Retina (tissue), 1 donor: ENCODE measurements at regions not wholly inside any gene's neighbourhood (a gene's known extent, or its start where the extent isn't known, plus 50 kb on each side); places are given as distances from the start of the nearest gene placed in this dataset.
"Not testable (repeated sequence)": the region's sequence is repeated elsewhere in the genome, so short reads cannot be mapped to it uniquely, and the experiment has no call there.

Source experiments
- DNase-seq: peaks from one replicate; pipeline ENCODE4 v3.0.0-alpha.2; 2016

DNA sequence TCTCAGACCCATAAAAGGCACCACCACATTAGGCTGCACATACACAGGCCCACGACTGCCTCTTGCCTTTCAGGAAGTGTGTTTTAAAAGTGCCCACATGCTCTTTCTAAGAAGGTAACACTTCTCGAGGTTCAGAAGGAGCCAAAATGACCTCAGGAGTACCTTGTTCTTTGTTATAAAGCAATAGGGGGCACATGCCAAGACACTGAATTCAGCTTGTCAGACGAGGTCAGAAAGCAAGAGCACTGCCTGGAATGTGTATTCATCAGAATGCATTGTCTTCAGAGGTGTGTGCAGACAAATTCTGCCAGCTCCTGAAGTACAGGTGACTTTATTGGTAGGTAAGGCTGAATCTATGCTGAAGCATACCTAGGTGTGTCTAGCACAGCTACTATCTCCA, 114.5 kb upstream of the IRX1 start:
- no peak for DNase-seq

DNA sequence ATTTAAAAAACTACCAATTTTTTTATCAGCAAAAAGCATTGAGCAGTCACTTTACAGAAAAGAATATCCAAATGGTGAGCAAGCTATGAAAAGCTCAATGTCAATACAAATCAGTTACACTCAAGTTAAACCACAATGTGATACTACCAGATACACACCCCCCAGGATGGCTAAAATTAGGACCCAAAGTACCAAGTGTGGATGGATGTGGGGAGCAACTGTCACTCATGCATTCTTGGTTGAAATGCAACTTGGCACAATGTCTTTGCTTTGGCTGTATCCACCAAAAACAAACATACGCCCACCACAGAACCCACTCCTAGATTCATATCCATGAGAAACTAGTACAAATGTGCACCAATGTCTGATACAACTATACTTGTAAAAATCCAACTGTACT, 120.0 kb upstream of the IRX1 start:
- no peak for DNase-seq

DNA sequence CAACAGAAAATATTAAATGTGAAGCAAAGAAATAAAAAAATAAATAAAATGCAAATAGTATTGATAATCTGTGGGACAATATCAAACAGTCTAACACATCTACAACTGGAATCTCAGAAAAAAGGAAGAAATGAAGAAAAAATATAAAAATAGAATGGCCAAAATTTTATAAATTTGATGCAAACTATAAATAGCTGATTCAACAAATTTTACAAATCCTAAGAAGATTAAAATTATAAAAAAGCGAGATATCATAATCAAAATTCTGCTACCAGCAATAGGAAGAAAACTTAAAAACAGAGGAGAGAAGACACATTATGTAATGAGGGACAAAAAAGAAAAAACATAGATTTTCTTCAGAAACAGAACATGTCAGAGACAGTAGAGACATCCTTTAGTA, 129.2 kb upstream of the IRX1 start:
- DNase-seq = no peak

DNA sequence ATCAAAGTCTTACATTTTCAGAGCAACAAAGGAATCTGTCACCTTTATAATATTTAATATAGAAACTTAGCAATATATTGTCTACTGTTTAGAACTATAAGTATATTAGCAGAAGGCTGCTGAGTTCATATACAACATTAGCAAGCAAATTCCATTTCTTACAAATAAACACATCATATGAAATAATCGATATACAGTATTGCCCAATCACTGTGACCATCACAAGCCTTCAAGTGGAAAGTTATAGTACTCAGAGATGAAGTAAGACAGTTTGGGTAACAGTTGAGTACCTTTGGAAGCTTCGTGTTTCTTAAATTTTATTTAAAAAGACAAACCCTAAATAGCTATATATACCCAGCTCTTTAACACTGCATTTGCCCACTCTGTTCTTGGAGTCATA, 135.2 kb upstream of the IRX1 start:
- no peak for DNase-seq

DNA sequence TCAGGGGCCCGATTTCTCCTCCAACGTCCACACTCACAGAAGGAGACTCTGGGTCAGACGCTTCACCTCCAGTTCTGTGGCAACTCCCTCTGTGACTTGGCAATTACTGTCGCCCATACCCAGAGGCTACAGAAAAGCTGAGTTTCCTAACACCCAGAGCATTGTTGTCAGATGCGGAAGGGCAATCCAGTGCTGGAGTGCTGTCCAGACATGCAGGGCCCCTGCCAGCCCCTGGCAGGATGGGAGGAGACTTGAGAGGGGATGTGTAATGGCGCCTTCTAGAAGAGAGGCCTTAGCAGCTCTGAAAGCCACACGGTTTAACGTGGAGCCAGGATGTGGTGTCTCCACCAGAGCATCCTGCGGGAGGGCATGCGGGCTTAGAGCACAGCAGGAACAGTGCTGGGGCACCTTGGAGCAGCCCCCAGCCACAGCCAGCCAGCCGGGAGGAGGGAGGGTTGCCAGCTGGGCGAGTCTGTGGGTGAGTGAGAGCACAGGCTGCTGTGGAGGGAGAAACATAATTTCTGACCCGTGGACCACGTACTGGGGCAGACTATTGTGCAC, 139.4 kb upstream of the IRX1 start:
- no peak for DNase-seq

DNA sequence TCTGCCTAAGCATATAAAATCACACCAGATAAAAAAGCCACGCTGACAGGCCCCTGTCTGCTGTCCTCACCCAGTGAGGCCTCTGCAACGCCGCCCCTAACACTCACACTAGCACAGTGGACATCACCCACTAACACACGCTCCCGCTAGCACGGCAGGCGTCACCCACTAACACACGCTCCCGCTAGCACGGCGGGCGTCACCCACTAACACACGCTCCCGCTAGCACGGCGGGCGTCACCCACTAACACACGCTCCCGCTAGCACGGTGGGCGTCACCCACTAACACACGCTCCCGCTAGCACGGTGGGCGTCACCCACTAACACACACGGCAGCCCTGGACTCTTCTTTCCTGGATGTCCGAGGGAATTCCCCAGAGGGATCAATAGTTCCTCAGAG, 141.6 kb upstream of the IRX1 start:
- DNase-seq = not testable (repeated sequence)

DNA sequence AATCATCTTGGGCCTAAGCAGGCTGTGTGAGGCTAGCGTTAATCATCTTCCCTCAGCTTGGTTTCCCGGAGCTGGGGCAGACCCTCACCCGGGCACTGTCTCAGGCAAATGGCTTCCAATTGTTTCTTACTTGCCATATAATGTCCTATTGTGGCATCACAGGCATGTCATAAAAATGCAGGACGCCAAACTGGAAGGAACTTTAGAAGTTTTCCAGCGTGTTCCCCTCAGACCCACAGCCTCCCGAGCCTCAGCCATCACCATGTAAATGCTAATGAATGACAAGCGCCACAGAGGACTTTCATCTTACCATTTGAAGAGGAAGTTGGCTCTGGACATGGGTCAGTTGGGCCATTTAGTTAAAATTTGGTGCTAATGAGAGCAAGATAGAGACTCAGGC, 143.0 kb upstream of the IRX1 start:
- DNase-seq = no peak

DNA sequence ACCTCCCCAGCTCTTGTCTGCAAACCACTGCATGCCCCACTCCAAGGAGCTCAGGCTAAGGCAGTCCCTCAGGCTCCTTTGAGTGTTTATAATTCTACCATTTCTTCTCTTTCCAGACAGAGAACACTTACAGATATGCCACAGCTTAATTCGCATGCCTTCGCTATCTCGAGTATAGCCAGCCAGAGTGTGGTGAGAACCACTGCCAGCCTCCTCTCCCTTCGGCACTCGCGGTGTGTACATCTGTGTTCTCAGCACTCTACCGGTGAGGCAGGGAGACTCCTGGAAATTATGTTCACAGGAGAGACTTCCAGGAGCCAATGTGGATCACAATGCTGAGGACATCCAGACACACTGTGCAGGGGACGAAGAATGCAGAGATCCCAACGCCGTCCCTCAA, 143.7 kb upstream of the IRX1 start:
- DNase-seq = no peak

DNA sequence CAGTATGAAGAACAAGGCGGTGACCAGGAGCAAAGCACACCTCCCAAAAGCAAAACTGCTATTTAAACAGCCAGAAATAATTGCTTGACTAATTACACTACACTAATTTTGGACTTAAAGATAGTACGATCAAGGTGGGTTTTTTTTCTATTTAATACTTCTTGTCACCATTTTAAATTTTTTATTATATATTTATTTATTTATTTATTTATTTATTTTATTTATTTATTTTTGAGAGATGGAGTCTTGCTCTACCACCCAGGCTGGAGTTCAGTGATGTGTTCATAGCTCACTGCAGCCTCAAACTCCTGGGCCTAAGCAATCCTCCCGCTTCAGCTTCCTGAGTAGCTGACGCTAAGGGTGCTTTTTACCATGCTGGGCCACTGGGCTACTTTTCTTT, 146.2 kb upstream of the IRX1 start:
- DNase-seq = no peak

DNA sequence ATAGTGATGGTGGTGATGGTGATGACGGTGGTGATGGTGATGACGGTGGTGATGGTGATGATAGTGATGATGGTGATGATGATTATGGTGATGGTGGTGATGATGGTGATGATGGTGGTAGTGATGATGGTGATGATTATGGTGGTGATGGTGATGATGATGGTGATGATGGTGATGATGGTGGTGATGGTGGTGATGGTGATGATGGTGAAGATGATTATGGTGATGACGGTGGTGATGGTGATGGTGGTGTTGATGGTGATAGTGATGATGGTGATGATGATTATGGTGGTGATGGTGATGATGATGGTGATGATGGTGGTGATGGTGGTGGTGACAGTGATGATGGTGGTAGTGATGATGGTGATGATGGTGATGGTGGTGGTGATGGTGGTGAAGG, 149.2 kb upstream of the IRX1 start:
- no peak for DNase-seq

DNA sequence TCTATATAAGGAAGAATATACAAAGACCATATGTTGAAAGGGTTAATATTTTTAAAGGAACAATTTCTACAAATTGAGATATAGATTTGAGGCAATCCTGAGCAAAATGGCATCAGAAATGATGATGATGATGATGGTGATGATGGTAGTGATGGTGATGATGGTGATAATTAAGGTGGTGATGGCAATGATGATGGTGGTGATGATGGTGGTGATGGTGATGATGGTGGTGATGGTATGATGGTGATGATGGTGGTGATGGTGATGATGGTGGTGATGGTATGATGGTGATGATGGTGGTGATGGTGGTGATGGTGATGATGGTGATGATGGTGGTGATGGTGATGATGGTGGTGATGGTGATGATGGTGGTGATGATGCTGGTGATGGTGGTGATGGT, 150.1 kb upstream of the IRX1 start:
- not testable (repeated sequence) for DNase-seq

DNA sequence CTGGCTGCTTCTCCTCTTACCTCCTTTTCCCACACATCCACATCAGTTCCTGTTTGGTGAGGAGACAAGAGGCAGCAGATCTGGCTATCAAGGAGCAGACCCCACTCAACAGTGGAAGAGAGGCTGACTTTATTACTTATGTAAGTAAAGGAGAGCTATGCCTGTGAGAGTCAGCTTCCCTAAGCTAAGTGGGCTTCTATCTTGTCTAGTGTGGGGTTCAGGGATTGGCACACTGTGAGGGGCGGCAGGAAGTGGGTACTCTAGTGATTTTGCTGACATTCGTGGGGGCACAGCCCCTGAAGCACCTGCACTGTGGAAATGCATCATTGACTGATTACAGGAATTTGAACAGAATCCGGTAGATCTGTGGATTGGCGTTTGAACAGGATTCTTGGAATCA, 163.5 kb upstream of the IRX1 start:
- DNase-seq = no peak

DNA sequence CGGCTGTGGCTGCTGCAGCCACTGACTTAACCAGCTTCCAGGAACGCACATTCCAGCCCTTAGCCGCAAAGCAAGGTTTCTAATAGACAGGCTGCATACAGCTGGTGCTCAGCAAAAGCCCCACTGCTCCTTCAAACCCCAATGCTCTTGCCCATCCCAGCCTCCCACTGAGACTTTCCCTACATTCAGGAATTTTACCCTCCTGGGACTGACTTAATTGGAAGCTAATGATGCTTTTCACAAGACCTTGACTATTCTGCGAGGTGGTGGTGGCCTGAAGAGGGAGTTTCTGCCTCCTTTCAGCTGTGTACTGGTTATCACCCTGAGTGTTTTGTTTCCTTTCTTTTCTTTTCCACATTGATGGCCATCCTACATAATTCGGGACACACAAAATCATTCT, 164.9 kb upstream of the IRX1 start:
- DNase-seq = no peak

DNA sequence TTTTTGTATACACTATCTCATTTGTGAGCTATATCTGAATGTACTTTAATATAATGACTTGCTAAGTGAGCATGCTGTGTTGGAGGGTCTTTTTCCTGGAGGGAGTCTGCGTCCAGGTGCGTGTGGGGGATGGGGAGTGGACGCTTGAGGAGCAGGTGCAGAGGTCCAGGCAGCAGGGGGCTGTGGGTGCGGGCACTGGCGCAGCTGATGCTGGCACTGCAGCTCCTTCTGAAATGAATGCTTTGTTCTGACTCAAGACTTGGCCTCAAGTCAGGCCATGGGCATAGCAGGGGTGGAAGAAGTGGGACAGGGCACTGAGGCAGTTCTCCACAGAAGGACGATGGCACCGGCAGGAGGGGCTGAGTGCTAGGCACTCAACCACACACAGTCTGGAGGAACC, 165.7 kb upstream of the IRX1 start:
- DNase-seq = no peak

DNA sequence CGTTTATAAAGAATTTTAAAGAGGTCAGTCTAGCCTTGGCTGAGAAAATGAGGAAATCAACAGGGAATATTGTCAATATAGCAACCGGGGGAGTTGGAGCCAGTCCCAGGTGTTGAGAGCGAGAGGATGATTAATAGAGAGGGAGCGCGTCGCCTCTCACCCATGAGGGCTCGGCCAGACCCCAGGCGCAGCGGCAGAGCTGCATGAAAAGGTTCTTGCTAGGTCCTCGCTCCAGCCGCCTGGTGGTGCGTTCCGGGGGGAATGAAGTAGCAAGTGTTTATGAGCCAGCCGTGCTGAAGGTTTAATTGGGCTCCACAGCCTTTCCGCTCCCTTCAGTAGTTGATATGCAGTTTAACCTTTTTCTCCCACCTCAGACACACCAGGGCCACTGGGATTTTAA, 167.3 kb upstream of the IRX1 start:
- DNase-seq = peak; percentile 47

DNA sequence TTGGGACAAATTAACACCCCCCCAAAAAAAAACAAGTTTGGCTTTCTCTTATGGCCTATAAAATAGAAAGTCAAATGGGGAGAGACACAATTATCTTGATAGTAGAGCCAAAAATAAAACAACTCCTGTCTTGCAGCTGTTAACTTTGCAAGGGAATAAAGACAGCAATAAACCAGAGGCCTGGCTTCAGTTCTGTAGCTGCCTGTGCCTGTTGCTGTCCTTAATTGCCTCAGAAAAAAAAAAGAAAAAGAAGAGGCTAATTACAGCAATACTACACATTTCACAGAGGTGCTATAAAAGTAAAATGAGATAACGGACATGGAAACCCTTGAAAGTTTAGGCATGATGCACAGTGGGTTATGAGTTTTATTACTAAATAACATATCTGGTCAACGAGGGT, 170.7 kb upstream of the IRX1 start:
- DNase-seq = no peak

DNA sequence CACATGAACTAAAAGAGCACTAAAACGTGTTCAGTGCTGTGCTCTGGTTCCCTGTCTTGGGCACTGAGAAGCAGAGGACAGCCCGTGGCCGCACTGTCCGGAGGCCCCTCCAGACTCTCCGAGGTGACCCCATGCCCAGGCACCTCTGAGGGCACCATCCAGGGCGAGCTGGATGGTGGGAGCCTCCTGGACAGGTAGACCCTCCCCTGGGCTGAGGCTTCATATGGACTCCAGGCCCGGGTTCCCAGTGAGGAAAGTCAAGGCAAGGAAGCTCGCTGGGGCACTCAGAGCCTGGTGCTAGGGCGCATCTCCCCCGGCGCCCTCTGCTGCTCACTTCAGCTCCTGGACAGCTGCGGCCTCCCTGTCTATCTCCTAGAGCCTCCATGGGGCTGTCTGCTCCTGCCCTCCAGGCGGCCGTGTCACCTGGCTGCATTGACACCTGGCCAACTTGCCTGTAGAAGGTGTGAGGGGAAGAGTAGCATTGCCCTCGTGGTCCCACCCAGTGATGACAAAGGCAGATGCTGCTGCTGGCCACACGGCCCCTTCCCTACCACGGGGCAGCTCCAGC, 178.2 kb upstream of the IRX1 start:
- DNase-seq = no peak

DNA sequence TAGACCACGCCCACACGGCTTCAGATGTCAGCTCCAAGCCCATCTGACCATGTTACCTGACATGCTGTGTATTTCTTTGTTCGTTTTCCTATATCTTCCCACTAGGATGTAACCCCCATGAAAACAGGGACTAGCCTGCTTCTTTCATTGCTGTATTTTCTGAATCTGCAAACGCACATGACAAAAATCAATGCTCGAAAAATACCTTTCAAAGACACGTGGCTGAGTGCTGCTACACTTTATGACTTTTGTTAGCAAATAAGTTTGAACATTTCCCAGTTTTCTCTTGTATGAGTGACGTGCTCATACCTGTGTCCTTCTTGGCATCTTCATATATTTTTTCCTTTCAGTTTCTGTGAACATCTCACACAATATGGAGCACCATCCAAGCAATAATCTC, 181.3 kb upstream of the IRX1 start:
- no peak for DNase-seq

DNA sequence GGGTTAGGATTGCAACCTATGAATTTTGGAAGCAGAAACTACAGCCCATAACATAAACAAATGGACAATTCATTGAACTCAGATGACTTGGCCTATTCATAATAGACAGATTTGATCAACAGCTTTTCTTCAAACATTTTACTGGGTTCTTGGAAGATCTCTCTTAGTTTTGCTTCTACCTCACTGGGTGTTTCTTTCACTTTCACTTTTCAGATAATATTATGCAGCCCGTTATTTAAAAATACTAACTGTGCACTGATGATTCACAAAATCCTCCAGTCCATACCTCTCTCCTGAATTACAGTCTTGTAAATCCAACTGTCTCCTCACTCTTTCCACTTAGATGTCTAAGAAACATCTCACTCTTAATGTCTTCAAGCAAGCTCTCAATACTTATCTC, 183.5 kb upstream of the IRX1 start:
- DNase-seq = no peak

DNA sequence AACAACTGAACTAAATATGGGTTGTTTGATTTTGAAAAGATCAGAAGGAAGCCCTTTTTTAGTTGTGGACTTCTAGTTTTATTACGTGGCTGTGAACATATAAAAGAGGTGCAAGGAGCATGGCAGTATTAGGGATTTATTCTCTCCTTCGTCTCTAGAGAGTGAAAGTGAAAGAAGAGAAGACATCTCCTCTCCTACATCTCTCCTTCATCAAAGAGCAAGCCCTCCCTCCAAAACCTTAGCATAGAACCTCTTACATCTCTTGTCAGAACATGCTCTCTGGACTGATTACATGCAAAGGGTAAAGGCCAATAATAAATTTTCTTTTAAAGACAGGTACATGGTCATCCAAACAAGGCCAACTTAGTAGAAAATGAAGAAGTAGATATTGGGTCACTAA, 184.3 kb upstream of the IRX1 start:
- DNase-seq = no peak

DNA sequence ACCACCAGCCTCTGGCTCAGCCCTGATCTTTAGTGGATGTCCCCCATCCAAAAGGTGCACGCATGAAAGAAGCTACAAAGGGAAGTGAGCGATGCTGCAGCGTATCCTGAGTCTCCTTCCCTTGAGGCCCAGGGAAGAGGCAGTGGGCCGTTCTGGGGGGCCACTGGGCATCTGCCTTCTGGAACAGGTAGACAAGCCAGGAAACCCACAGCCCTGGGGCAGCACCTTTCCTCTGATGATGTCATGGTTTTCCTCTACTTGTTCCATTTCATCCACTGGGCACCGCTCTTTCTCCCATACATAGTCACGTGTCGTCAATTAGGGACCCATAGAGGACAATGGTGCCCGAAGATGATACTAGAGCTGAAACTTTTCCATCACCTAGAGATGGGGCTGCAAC, 194.0 kb upstream of the IRX1 start:
- no peak for DNase-seq

DNA sequence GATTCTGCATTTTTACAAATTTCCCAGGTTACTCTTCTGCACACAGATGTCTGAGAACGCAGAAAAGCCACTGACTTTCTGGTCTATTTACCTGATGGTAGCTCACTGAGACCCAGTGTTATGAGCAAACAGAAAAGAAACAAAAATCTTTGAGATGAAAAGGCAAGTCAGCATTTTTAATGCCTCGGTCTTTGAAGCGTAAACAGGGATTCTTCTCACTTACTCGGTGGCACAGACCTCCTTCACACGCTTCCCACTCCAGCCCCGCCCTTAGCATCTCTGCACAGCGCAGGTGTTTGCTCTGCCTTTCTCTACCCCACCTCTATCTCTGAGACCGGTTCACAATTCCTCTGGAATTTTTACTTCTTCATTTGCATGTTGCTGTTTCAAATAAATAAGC, 195.0 kb upstream of the IRX1 start:
- no peak for DNase-seq

DNA sequence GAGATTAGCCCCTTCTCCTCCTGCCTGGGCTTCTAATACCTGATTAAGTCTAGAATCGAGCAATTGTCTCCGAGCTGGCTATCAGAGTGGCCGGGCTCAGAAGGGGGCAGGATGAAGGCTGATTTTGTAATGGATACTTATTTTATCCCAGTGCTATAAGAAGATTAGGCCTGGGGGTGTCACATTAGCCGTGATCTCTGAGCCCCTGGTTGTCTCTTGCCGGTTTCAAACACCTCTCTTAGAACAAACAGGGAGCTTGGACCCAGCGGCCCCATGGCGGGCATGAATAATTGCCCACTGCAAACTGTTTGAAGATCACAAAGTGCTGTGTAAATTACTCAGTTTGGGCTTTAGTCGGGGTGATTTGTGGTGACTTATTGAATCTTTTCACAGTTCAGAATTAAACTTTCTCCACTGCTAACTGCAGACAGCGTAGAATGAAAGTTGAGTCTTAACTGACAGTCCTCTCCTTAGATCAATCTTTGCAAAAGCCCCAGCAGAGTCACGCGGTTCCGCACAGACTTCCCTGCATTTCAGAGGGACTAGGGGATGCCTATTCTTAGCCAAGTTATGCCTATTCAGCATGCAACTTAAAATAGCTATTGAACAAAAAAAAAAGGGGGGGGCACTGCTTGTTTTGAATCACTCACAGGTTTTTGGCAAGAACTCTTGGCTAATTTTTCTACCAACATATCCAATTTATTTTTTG, 200.6 kb upstream of the IRX1 start:
- peak; percentile 54 for DNase-seq

DNA sequence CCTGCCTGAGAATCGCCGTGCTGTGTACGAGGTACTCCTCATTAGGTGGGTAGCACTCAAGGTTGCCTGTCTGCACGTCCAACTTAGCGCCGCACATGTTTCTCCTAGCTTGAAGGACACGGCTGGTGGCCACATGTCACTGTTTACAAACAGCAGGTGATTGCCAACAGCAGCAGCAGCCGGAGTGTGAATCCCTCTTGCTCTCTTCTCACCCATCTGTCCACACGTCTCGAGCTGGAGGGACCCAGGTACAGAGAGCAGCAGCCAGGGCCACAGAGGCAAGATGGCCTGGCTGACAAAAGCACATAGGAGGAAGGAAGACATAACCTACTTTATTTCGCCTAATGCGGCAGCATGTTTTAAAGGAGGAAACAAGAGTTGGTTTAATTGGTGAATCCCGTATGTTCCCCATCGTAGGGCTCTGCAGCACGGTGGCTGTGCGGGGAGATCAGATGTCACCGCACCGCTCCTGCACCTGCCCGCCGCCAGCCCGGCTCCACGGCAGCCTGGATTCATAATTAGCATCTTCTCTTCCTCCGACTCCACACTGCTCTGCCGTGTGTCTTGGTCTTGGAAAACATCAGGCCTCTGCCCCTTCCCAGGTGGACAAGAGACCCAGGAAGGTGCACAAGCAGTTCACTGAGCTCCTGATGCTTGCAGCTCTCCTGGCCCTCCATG, 201.6 kb upstream of the IRX1 start:
- DNase-seq = peak; percentile 64
